NCI-H128 (cell line): ENCODE measurements at regions not wholly inside any gene's neighbourhood (a gene's known extent, or its start where the extent isn't known, plus 50 kb on each side); places are given as distances from the start of the nearest gene placed in this dataset.
"Not testable (repeated sequence)": the region's sequence is repeated elsewhere in the genome, so short reads cannot be mapped to it uniquely, and the experiment has no call there.

Experiments used
- DNase-seq: peaks from one replicate; lab custom pipeline; 2025; ENCODE audit not compliant: unreplicated experiment; lab: John Stamatoyannopoulos, UW

DNA sequence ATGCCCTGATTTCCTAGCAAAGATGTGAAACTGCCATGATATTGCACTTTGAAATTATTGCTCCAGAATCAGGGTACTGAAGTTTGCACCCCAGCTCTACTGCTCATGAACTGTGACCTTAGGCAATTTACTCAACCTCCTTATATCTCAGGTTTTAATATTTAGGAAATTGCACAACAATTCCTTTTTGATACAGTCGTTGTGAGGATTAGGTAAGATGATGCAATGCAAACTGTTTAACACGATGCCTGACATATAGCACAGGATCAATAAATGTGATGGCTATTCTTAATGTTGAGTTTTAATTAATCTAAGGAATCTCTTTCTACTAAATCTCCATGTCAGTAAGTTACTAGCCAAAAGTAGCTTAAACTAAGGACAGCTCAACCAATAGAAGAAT lies 555.8 kb downstream of the GALC start:
- DNase-seq: no peak

DNA sequence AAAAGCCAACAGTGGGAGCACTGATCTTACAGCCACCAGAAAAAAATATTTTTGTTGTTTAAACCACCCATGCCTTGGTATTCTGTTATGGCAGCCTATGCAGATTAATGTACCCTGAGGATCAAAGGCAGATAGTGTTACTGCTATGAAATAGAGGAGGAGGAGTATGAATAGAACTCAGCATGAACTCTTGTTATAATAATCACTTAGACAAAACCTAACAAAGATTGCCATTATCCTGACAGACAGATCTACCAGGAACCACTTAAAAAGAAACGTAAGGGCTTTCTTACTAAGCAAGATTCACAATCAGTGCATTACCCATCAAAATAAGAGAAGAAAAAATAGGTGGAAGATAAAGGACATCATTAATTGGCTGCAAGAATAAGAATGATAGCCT lies 558.3 kb downstream of the GALC start:
- DNase-seq: no peak

DNA sequence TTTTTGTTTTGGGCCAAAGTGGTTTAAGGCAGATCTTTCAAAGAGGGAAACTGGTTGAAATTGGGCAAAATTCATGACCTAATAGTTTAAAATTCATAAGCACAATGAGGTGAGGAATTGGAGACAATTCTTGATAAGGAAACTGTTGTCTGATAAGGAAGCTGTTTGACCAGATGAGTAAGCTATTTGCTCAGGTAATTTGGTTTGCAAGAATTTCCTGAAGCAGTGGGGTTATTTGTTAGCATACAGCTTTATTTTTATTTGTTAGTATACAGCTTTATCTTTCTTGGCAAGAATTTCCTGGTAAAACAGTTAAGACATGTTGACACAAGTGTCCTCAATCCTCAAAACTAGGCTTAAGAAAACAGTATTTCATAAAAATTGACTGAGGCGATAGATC lies 559.0 kb downstream of the GALC start:
- DNase-seq: no peak

DNA sequence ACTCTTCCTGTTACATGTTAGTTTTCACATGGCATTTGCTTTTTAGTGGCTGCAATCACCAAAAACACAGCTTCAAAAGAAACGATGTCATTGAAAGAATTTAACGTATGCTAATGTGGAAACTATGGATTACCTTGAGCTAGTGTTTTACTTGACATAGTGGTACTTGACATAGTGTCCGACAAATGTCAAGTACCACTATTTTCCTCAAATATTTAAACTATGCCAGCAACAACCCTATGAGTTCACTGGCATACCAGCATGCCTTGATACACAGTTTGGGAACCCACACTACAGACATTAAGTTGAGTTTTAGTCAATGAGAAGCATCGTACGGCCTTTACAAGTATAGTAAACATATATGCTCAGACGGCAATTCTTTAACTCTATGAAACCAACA lies 560.3 kb downstream of the GALC start:
- DNase-seq: no peak

DNA sequence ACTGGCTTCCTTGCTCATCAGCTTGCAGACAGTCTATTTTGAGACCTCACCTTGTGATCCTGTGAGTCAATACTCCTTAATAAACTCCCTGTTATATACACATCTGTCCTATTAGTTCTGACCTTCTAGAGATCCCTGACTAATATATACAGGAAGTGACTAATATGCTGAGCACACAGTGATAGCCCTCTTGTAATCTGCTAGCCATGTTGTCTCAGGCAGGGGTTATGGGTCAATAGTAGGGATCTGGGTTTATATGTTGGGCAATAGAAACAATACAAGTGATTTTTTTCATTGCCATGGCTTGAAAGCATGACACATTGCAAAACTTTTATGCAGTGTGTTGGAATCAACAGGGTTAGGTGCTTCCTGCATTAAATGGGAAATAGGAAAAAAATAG lies 562.2 kb downstream of the GALC start:
- no peak for DNase-seq

DNA sequence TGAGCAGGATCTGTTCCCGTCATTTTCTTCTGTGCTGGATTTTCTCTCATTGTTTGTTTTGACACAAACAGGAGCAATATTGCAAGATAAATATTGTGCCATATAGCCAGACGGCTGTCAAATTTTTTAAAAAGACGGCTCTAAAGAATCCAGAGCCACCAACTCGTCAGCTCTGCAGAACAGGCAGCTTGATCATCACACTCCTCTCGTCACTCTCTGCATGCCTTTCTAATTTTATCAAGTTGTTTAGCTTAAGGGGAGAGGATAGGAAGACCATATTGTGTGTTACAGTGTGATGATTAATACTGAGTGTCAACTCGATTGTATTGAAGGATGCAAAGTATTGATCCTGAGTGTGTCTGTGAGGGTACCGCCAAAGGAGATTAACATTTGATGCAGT lies 562.8 kb downstream of the GALC start:
- DNase-seq: no peak

DNA sequence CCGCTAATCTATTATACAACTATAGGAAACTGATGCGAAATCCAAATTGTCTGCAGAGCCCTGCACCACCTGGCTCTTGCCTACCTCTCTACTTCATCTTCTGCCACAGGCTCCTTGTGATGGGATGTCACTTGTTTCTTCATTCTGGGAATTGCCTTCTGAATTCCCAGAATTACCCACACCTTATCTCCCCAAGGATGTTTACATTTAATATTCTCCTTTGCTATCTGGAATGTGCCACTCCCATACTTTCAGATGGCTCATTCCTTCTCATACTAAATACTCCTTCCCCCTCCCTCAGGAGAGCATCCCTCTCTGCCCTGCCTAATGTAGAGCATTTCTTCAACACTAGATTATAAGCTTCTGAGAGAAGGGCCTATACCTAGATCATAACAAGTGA lies 573.1 kb downstream of the GALC start:
- no peak for DNase-seq

DNA sequence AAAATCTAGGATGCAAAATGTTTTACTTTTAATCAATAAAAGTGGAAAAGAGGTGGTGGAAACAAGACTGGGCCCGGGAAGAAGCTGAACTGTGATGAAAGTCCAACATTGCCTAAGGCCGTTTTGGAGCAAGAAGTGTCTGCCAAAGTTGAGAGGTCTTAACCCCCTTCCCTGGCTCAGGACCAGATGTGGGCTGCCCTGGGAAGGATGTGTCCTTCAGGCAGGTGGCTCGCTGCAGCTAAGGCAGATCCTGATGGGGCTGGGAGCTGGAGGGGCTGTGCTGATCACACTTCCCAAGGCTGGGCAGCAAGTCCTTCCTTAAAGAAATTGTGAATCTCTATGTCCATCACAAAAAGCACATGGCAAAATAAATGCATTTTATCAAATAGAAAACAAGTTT lies 581.6 kb downstream of the GALC start:
- DNase-seq: no peak

DNA sequence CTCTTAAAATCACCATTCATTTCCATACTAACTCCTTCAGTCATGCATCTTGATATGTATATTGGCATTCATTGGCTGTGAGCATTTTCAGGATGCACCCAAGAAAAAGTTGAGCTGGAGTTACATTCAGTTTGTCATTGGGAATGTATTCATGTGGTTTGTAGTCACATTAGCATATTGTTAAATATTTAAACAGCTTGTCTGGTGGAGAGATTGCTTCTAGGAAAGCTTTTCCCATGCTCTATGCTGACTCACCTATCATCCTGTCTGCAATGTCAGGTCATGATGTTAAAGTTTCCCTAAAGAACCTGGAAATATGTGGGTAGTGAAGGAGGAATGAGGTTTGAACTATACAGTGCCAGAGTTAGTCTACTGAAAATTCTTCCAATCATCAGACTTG lies 583.6 kb downstream of the GALC start:
- DNase-seq: no peak

DNA sequence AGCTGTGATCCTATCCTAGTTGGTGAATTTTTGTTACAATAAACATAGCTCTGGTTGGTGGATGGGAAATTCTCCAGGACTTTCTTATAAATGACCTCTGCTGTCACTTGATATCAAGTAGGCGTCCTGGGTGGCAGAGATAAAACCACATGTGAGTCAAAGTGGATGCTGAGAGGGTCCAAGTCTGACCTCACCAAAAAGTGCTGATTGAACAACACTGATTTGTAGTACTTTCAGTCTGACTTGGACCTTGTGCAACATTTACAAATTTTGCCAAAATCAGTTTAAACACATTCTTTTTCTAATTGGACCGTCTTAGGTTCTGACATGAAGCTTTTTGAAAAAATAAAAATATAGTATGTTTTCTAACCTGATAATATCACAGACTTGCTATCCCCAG lies 585.6 kb downstream of the GALC start:
- no peak for DNase-seq

DNA sequence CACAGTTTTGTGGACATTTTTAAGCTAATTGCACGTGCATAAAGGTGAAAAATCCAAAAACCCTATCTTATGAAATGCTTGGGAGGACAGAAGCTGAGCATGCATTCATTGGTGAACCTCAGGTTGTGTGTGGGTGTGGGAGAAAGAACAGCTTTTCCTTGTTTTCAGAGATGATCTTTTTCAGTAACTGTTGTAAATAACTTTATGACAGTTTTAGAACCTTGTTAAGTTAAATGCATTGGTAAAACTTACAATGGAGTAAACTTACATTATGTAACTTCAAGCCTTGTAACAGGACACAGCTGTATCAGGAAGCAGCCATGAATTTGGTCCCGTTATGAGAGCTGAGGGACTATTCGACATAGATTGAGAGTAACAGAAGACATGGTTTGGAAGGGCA lies 587.4 kb downstream of the GALC start:
- no peak for DNase-seq

DNA sequence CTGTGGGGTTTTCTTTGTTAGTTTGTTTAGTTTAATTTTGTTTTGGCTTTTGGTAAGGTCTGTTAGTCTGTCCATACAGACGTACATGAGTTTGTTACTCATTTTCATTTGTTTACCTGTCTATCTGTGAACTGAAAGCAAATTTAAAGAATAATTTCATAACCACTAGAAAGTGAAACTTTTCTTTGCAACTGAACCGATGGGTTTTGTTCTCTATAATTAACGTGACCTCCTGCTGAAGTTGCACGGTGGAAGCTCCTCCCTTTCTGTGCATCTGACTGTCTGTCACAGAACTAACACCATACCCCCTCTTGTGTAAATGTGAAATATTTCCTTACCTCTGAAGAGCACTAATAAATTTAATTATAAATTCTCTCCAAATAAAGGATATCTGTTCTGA lies 595.5 kb downstream of the GALC start:
- DNase-seq: no peak

DNA sequence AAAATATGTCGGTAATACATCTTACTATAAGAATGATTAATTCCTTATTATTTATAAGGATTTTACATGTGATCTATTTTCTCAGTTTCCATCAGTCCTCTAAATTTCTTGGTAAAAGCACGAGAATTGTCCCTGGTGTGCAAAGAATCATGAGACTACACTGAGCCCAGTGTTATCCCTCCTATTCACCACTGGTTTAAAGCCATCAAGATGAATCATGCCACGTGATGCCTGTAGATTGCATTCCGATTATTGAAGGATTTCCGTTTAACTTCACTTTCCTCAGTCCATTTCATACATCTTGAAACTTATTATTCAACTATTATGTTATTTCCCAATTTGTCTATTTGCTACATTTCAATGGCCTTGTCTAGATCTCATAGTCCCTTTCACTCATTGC lies 601.9 kb downstream of the GALC start:
- DNase-seq: no peak

DNA sequence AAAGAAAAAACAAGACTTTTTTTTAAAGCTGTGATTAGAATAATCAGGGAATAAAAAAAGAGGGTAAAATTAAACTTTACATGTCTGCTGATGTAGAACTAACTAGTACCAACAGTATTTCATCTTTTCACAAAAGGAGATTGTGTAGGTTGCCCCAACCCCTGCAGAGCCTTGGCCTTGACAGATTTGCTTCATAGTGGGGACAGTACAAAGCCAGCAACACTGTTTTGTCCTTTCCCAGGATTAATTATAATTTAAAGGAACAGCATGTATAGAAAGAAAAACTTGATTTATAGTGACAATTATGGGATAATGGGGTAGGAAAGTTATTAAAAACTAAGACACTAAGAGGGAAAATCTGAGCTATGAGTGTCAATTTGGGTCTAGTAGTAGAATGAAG lies 604.0 kb downstream of the GALC start:
- DNase-seq: no peak

DNA sequence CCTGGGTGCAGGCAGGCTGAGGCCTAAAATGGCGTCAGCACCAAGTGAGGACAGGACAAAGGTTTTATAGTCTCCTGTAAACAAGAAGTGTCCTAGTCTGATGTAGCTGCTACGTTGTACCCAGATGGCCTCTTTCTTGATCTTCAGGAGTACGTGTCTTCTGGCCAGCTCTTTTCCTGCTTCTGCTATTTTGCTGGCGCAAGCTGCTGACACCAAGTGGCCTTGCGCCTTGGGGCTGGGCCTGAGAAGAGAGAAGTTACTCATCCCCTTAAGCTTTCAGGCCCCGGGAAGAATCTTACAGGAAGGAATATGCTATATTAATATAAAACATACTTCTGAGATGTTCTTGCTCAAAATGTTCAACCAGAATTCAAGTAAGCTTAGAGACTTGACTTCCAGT lies 605.2 kb downstream of the GALC start:
- DNase-seq: no peak

DNA sequence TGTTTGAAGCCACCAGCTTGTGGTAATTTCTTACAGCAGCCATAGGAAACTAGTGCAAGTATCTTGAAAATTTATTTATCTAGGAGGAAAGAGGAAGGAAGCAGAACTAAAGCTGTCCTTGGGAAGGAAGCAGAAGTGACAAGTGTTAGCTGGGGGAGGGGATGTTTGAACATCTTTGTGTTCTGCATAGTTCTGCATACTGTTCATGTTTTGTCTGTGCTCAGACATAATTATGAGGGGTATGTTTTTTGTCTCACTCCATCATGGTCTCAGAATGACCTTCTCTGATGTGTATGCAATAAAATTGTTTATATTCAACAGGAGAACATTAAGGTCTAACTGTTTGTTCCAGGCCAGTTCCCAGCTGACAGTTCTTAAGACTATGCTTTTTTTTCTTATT lies 606.5 kb downstream of the GALC start:
- DNase-seq: no peak

DNA sequence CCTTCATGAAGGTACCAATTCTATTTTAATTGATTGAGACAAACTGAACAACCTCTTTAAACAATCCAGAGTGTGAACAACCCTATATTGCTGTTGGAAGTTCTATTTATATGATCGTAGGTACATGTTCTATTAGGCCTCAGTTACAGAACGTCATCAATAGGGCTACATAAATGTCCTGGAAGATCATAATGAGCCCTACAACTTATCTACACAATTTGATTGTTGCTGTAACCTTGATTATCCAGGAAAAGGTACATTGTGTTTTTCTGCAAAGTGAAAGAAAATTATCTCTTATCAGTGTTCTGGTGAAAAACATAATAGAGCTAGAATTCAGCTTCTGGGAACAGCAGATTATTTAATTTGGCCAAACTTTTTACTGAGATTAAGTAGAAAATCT lies 612.9 kb downstream of the GALC start:
- no peak for DNase-seq

DNA sequence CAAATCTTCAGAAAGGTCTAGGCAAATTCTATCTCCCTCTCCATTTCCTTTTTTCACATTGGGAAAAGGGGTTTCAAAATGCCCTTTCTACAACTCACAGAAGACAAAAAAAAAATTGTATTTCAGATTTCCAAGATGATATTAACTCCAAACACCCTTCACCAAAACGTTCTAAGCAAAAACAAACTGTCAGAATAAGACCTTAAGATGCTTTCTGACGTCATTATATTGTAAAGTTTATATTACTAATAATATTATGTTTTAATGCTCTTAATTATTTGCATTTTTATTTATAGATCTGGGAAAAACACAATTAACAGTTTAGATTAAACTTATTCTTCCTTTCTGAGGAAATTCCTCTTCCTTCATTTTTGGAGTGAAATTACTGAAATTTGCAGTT lies 624.2 kb downstream of the GALC start:
- no peak for DNase-seq

DNA sequence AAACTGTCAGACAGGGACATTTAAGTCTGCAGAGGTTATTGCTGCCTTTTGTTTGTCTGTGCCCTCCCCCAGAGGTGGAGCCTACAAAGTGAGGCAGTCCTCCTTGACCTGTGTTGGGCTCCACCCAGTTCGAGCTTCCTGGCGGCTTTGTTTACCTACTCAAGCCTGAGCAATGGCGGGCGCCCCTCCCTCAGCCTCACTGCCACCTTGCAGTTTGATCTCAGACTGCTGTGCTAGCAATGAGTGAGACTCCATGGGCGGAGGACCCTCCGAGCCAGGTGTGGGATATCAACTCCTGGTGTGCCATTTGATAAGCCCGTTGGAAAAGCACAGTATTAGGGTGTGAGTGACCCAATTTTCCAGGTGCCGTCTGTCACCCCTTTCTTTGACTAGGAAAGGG lies 632.7 kb downstream of the GALC start:
- DNase-seq: not testable (repeated sequence)

DNA sequence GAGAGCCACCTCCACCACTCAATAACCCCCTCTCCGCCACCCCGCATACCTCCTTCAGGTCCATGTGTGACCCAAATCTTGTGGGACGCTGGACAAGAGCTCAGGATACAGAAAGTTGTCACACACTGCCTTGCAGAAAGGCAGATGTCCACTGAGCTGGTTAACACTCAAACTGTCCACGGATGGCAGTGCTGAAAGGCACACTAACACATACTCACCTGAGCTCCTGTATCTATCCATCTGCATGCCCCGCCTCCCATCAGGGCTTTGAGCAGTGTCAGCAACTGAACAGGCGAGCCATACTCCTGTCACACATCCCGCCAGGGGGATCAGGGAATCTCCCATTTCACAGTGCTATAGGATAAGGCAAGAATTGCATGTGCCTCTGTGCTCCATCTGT lies 642.0 kb downstream of the GALC start:
- DNase-seq: no peak

DNA sequence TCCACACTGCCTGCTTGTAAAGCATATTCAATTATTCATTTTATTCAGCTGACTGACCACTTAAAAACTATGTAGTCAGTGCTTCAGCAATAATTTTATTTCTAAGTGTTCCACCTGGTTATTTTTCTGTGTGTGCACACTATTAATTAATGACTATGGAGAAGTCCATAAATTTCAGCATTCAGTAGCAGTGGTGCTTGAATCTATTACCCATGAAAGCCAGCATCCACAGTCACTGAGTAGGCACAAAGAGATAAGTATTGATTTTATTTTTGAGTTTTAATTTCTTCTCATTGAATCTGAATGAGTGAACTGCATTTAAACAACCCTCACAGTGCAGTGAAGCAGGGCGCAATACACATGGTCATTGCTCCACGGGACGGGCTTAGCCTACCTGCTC lies 643.1 kb downstream of the GALC start:
- peak; percentile 21 for DNase-seq

DNA sequence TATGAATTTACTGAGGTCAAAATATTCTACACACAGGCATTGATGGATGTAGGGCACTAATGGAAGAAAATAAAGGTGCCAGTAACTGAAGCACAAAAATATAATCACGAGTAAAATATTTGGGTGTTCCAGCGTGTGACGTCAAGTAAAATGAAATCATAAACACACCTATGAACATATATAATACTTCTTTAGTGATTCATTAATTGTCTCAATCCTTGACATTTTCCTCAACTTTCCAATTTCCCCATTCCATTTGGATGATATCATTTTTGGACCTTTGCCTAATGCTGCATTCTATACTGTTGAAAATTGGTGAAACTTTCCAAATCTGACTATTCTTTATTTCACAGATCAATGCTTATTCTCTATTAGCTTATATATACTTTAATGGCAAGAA lies 649.3 kb downstream of the GALC start:
- DNase-seq: no peak

DNA sequence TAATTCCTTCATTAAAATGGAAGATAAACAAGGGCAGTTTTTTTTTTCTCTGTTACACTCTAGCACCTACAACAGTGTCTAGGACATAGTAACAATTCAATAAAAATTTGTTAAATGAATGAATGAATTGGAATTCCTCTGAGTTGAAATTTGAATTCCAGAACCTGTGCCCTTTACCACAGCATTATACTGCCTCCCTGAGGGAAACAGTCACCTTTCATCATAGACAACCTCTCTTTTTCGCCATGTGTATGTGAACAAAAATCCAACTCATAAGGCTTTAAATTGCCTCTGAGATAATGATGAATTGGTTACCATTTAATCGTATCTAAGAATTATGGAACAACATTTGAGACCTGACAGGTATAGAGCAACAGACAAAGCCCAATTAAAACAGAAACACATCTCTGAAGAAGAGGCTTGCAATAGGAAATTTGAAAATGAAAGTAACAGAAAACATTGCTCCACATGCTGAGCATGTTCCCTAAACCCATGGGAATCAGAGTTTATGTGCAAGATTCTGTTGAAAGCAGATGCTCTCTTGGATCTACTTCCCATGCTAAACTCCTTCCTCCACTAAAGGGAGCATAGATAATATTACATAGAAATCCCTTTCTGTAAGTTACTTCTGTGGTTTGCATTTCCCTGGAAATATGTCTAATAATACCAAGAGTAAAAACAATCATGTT lies 657.8 kb downstream of the GALC start:
- DNase-seq: no peak

DNA sequence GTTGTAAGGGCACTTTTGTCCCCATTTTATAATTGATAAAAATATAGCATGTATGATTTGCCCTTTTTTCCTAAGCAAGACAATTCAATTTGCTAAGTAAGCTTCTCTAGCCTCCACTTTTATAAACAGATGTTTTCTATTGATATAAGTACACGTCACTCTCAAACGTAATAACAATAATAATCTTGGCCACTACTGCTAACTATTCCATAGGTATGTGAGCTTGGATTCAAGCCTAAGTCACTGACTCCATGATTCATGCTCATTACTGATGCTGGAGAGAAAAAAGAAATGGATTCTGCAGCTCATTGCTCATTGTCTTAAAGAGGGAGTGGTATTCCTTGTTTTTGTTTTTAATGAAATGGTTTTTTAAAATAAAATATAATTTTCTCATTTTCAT lies 661.0 kb downstream of the GALC start:
- no peak for DNase-seq
